A549 (cell line): ENCODE measurements at regions not wholly inside any gene's neighbourhood (a gene's known extent, or its start where the extent isn't known, plus 50 kb on each side); places are given as distances from the start of the nearest gene placed in this dataset.

Experiments used
- ATAC-seq, 2 experiments: fragments of 200-7000 bp in 1 of 2; fragments of >200 bp in 1 of 2; cut with Nextera tagmentation in 1 of 2; cut with Tn5 transposase in 1 of 2; 3 replicates each; pipeline versions ENCODE4 v1.8.0 to v1.9.1; 2018 to 2020; ENCODE audit warnings: mild to moderate bottlenecking in 1 of 2, moderate library complexity in 1 of 2
- CTCF ChIA-PET: fragments of 300-600 bp; sonication (Branson Sonifier 250); formaldehyde crosslinking; extraction: SDS; loops from one replicate; lab custom pipeline; 2021; ENCODE audit warnings: antibody characterized with exemption, inconsistent platforms; lab: Yijun Ruan, JAX
- POLR2A ChIA-PET: fragments of 350-600 bp; formaldehyde crosslinking; extraction: SDS; loops from one replicate; lab custom pipeline; 2021; ENCODE audit warnings: antibody characterized with exemption, inconsistent platforms; lab: Yijun Ruan, JAX
- DNase-seq, 2 experiments: peaks; one replicate each; pipeline versions ENCODE4 v3.0.0 to v3.0.0-alpha.2; 2011 to 2016; ENCODE audit warnings: low read depth in 1 of 2, low spot score in 1 of 2
- FAIRE-seq: peaks from 2 replicates; lab custom pipeline; 2011; peaks lifted over from hg19 to GRCh38; lab: Jason Lieb, UNC
- H3K27ac ChIP-seq, 2 experiments: fragments of >200 bp; sonication (Bioruptor Twin); formaldehyde crosslinking; 3 replicates each; pipeline ENCODE4 v1.5.1; 2016 to 2017
- H3K4me1 ChIP-seq: fragments of >200 bp; sonication (Bioruptor Twin); formaldehyde crosslinking; 3 replicates; pipeline ENCODE4 v1.6.1; 2016
- H3K4me2 ChIP-seq: fragments of >200 bp; sonication (Bioruptor Twin); formaldehyde crosslinking; 3 replicates; pipeline ENCODE4 v1.6.1; 2016
- H3K4me3 ChIP-seq: fragments of >200 bp; sonication (Bioruptor Twin); formaldehyde crosslinking; 3 replicates; pipeline ENCODE4 v1.5.1; 2016
- H3K9me3 ChIP-seq: fragments of >200 bp; sonication (Bioruptor Twin); formaldehyde crosslinking; 3 replicates; pipeline ENCODE4 v1.6.1; 2016
- CBX2 ChIP-seq: fragments of 200-600 bp; sonication (generic); IDR thresholded peaks from 2 replicates; pipeline ENCODE4 v1.6.1; 2016; ENCODE audit warnings: low read depth, mild to moderate bottlenecking, borderline replicate concordance
- CEBPB ChIP-seq, 2 experiments: fragments of >200 bp in 1 of 2; sonication (Bioruptor Twin) in 1 of 2; formaldehyde crosslinking in 1 of 2; IDR thresholded peaks; 2 replicates each; pipeline ENCODE4 v1.6.1; 2012 to 2016
- CHD2 ChIP-seq: fragments of 150-350 bp; IDR thresholded peaks from 2 replicates; pipeline ENCODE4 v1.6.1; 2014; ENCODE audit warnings: low read length; ENCODE audit not compliant: partially characterized antibody
- CHD4 ChIP-seq: fragments of 200-600 bp; sonication (generic); IDR thresholded peaks from 2 replicates; pipeline ENCODE4 v1.6.1; 2016; ENCODE audit warnings: antibody characterized with exemption, mild to moderate bottlenecking, borderline replicate concordance
- FOSL2 ChIP-seq, 2 experiments: fragments of 450-650 bp in 1 of 2; fragments of >200 bp in 1 of 2; sonication (Bioruptor Twin) in 1 of 2; formaldehyde crosslinking; IDR thresholded peaks; 2 replicates each; pipeline versions ENCODE4 v1.5.0 to v1.6.1; 2016 to 2020; ENCODE audit warnings: mild to moderate bottlenecking in 1 of 2, moderate library complexity in 1 of 2
- FOXS1 ChIP-seq: fragments of 250-450 bp; sonication (Bioruptor Pico); IDR thresholded peaks from 2 replicates; pipeline ENCODE4 v1.5.0; 2020; ENCODE audit warnings: mild to moderate bottlenecking, moderate library complexity
- GATA3 ChIP-seq: IDR thresholded peaks from 2 replicates; pipeline ENCODE4 v1.6.1; 2012; ENCODE audit warnings: borderline replicate concordance
- HOXB5 ChIP-seq: fragments of 250-450 bp; sonication (Bioruptor Pico); IDR thresholded peaks from 2 replicates; pipeline ENCODE4 v1.5.0; 2020; ENCODE audit warnings: mild to moderate bottlenecking, moderate library complexity
- KDM1A ChIP-seq: fragments of 200-600 bp; sonication (generic); IDR thresholded peaks from 2 replicates; pipeline ENCODE4 v1.6.1; 2016; ENCODE audit warnings: low read depth, mild to moderate bottlenecking
- NFE2L2 ChIP-seq: fragments of 150-350 bp; conservative IDR thresholded peaks from 2 replicates; pipeline ENCODE4 v1.6.1; 2014; ENCODE audit warnings: low read length
- POLR2A ChIP-seq: IDR thresholded peaks from 2 replicates; pipeline ENCODE4 v1.6.1; 2012; ENCODE audit warnings: mild to moderate bottlenecking, low read length
- POLR2AphosphoS2 ChIP-seq: conservative IDR thresholded peaks from 2 replicates; pipeline ENCODE4 v1.6.1; 2012; ENCODE audit warnings: low read length, improper control_type of control experiment, inconsistent platforms
- RFX5 ChIP-seq: fragments of 450-650 bp; IDR thresholded peaks from 2 replicates; pipeline ENCODE4 v1.7.1; 2014; ENCODE audit warnings: antibody characterized with exemption, mild to moderate bottlenecking, moderate library complexity
- SMC3 ChIP-seq: fragments of >200 bp; sonication (Bioruptor Twin); formaldehyde crosslinking; IDR thresholded peaks from 3 replicates; pipeline ENCODE4 v1.6.1; 2018; ENCODE audit warnings: inconsistent platforms
- SREBF2 ChIP-seq: fragments of 450-650 bp; IDR thresholded peaks from 2 replicates; pipeline ENCODE4 v1.6.1; 2014; ENCODE audit warnings: mild to moderate bottlenecking, moderate library complexity
- ZSCAN20 ChIP-seq: fragments of 250-450 bp; sonication (Bioruptor Pico); IDR thresholded peaks from 2 replicates; pipeline ENCODE4 v1.8.0; 2022; ENCODE audit warnings: mild to moderate bottlenecking, moderate library complexity
- WGBS: methylation state at CpG from one replicate; pipeline ENCODE4 v1.1.6; 2017; ENCODE audit errors: missing lambda C conversion rate; 5-methylcytosine and 5-hydroxymethylcytosine counted together
- TF ChIP-seq, protein P1 (sequence below): fragments of >200 bp; sonication (Bioruptor Twin); formaldehyde crosslinking; IDR thresholded peaks from 3 replicates; pipeline ENCODE4 v1.5.1; 2016
- TF ChIP-seq, protein P2 (sequence below): fragments of >200 bp; sonication (Bioruptor Twin); formaldehyde crosslinking; IDR thresholded peaks from 2 replicates; pipeline ENCODE4 v1.6.1; 2016
- TF ChIP-seq, protein P3 (sequence below): fragments of 150-350 bp; IDR thresholded peaks from 2 replicates; pipeline ENCODE4 v1.6.1; 2014; ENCODE audit warnings: low read depth, mild to moderate bottlenecking, low read length
- TF ChIP-seq, protein P4 (sequence below): fragments of 250-450 bp; sonication (Bioruptor Pico); IDR thresholded peaks from 2 replicates; pipeline ENCODE4 v1.5.0; 2021; ENCODE audit warnings: mild to moderate bottlenecking, moderate library complexity, borderline replicate concordance
- TF ChIP-seq, protein P5 (sequence below): IDR thresholded peaks from 2 replicates; pipeline ENCODE4 v1.6.1; 2012; ENCODE audit warnings: low read depth, borderline replicate concordance

DNA sequence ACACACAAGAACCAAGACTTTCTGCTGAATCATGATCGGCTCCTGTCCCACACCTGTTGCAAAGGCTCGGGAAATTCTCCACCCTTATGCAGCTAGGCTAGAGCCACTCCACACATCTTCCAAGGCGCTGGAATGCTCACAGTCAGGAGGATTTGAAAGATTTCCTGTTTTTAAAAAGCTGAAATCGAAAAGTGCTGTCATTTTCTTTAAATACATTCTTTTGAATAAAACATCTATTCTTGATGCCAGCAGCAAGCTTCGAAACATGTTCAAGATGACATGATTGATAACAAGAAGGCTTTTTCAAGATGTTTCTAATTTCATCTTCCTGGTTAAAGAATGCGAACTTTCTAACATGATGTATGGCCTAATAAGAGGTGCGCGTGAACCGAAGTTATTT lies 219.7 kb upstream of the CDH5 start:
- H3K27ac ChIP-seq, result no peak overlapping the region
- POLR2A ChIA-PET, result no interaction called here
- H3K9me3 ChIP-seq, result no peaks in the 10 kb centered on the region
- WGBS, result 57% methylated on average over 9 of the region's 9 CpGs
- FAIRE-seq (no peak), ATAC-seq (no peak), DNase-seq (no peak)
- TF ChIP-seq, protein P1, sequence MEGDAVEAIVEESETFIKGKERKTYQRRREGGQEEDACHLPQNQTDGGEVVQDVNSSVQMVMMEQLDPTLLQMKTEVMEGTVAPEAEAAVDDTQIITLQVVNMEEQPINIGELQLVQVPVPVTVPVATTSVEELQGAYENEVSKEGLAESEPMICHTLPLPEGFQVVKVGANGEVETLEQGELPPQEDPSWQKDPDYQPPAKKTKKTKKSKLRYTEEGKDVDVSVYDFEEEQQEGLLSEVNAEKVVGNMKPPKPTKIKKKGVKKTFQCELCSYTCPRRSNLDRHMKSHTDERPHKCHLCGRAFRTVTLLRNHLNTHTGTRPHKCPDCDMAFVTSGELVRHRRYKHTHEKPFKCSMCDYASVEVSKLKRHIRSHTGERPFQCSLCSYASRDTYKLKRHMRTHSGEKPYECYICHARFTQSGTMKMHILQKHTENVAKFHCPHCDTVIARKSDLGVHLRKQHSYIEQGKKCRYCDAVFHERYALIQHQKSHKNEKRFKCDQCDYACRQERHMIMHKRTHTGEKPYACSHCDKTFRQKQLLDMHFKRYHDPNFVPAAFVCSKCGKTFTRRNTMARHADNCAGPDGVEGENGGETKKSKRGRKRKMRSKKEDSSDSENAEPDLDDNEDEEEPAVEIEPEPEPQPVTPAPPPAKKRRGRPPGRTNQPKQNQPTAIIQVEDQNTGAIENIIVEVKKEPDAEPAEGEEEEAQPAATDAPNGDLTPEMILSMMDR, result no peak
- TF ChIP-seq, protein P2, sequence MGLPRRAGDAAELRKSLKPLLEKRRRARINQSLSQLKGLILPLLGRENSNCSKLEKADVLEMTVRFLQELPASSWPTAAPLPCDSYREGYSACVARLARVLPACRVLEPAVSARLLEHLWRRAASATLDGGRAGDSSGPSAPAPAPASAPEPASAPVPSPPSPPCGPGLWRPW, result no peak
- TF ChIP-seq POLR2A (no peak), SREBF2 (no peak), SMC3 (no peak), POLR2AphosphoS2 (no peak), FOXS1 (CRISPR knock-in tag) (no peak), CEBPB (IDR thresholded peaks at IDR 0.05) (no peak), CBX2 (no peak), CHD2 (no peak)
- TF ChIP-seq, protein P3, sequence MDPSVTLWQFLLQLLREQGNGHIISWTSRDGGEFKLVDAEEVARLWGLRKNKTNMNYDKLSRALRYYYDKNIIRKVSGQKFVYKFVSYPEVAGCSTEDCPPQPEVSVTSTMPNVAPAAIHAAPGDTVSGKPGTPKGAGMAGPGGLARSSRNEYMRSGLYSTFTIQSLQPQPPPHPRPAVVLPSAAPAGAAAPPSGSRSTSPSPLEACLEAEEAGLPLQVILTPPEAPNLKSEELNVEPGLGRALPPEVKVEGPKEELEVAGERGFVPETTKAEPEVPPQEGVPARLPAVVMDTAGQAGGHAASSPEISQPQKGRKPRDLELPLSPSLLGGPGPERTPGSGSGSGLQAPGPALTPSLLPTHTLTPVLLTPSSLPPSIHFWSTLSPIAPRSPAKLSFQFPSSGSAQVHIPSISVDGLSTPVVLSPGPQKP, result no peak
- TF ChIP-seq, protein P4, sequence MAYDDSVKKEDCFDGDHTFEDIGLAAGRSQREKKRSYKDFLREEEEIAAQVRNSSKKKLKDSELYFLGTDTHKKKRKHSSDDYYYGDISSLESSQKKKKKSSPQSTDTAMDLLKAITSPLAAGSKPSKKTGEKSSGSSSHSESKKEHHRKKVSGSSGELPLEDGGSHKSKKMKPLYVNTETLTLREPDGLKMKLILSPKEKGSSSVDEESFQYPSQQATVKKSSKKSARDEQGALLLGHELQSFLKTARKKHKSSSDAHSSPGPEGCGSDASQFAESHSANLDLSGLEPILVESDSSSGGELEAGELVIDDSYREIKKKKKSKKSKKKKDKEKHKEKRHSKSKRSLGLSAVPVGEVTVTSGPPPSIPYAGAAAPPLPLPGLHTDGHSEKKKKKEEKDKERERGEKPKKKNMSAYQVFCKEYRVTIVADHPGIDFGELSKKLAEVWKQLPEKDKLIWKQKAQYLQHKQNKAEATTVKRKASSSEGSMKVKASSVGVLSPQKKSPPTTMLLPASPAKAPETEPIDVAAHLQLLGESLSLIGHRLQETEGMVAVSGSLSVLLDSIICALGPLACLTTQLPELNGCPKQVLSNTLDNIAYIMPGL (CRISPR knock-in tag), result no peak
- H3K4me3 ChIP-seq, result no peak overlapping the region
- H3K4me1 ChIP-seq, result no peaks in the 10 kb centered on the region
- CTCF ChIA-PET, result no interaction called here
- no peak overlapping the region for H3K4me2 ChIP-seq

DNA sequence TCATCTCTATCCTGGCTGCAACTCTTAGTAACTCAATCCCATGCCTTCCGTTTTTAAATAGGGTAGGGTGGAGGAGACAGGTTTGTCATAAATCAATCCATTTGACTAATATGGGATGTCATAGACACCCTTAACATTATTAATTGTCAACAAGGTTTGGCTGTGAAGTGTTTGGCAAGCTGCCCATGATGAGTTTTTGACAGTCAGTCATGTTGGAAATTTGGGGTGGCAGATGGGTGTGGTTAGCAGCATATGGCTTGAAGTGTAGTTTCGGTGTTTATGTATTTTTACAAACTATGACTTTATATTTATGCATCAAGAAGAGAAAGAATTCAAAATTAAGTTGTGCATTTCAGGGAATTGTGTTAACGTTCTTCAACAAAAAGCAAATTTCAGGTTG lies 221.8 kb upstream of the CDH5 start:
- FAIRE-seq (no peak), ATAC-seq (no peak), DNase-seq (no peak)
- Histone ChIP-seq H3K4me2 (no peak overlapping the region), H3K4me3 (no peak overlapping the region), H3K27ac (no peak overlapping the region), H3K4me1 (no peaks in the 10 kb centered on the region), H3K9me3 (no peaks in the 10 kb centered on the region)
- ChIA-PET POLR2A (no interaction called here), CTCF (no interaction called here)
- 54% methylated on average over 3 of the region's 3 CpGs for WGBS
- TF ChIP-seq CEBPB (IDR thresholded peaks at IDR 0.05), result no peak

DNA sequence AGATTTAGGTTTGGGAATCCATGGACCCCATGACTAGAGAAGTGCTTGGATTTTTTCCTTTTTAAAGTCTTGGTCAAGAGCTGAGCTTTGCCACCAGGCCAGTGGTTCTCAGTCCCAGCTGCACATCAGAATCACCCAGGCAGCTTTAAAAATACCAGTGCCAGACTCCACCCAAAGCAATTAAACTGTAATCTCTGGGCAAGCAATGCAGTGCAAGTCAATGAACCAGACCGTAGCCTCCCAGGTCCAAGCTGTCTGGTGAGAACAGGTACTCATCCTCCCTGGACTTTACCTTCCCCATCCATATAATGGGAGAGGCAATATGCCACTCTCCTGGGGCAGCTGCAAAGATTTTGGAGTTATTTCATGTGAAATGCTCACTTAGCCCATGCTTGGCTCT lies 223.1 kb upstream of the CDH5 start:
- WGBS, result 29% methylated on average over 1 of the region's 1 CpG

More for the DNA sequence above, 223.1 kb upstream of the CDH5 start:
- H3K4me2 ChIP-seq, result no peak overlapping the region
- H3K9me3 ChIP-seq, result no peaks in the 10 kb centered on the region
- DNase-seq, result no peak
- ChIA-PET CTCF (no interaction called here), POLR2A (no interaction called here)
- no peak overlapping the region for H3K27ac ChIP-seq
- H3K4me1 ChIP-seq, result no peaks in the 10 kb centered on the region
- TF ChIP-seq GATA3 (no peak), SMC3 (no peak), RFX5 (no peak), FOSL2 (IDR thresholded peaks at IDR 0.05) (no peak), FOSL2 (CRISPR knock-in tag; IDR thresholded peaks at IDR 0.05) (no peak), NFE2L2 (no peak), KDM1A (no peak), ZSCAN20 (CRISPR knock-in tag) (no peak), HOXB5 (CRISPR knock-in tag) (no peak), CHD4 (no peak)
- TF ChIP-seq, protein P5, sequence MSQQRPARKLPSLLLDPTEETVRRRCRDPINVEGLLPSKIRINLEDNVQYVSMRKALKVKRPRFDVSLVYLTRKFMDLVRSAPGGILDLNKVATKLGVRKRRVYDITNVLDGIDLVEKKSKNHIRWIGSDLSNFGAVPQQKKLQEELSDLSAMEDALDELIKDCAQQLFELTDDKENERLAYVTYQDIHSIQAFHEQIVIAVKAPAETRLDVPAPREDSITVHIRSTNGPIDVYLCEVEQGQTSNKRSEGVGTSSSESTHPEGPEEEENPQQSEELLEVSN, result no peak
- TF ChIP-seq, protein P1, result no peak
- ATAC-seq, result no peak
- no peak for FAIRE-seq
- H3K4me3 ChIP-seq, result no peak overlapping the region
